ENCODE measurements at regions not wholly inside any gene's neighbourhood (a gene's known extent, or its start where the extent isn't known, plus 50 kb on each side); places are given as distances from the start of the nearest gene placed in this dataset.

DNA sequence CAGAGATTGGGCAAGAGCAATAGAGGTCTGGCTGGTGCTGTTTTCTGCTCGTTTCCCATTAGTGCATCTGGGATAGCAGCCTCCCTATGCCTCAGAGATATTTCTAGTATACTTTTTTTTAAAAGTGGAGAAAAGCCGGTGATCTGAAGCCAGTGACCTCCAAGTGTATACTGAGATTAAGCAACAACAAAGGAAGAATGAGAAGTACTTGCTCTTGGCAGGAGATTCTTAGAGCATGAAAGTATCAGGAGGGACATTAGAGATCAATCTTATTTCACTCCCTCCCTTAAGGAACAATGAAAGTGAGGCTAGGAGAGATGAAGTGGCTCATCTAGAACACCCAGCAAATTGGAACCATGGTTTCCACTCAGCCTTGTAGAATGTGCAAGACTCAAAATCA, 423.3 kb downstream of the SOX2 start (continued):
- TF ChIP-seq, protein P1, sequence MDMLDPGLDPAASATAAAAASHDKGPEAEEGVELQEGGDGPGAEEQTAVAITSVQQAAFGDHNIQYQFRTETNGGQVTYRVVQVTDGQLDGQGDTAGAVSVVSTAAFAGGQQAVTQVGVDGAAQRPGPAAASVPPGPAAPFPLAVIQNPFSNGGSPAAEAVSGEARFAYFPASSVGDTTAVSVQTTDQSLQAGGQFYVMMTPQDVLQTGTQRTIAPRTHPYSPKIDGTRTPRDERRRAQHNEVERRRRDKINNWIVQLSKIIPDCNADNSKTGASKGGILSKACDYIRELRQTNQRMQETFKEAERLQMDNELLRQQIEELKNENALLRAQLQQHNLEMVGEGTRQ (IDR thresholded peaks at IDR 0.05; ENCODE audit: borderline replicate concordance, low read depth, low read length) = no peak
- TF ChIP-seq SMC3 (IDR thresholded peaks at IDR 0.05; ENCODE audit: low read depth, low read length) = no peak
- TF ChIP-seq TAF1 (IDR thresholded peaks at IDR 0.05; ENCODE audit: borderline replicate concordance, low read depth, low read length) = no peak
- TF ChIP-seq RCOR1 (IDR thresholded peaks at IDR 0.05; ENCODE audit: low read length) = no peak
- TF ChIP-seq MXI1 (IDR thresholded peaks at IDR 0.05; ENCODE audit: low read depth, low read length) = no peak

- Histone ChIP-seq H3K36me3 (replicated peaks in 1 of 2; ENCODE audit: control insufficient read depth in 1 of 2, insufficient read depth in 2 of 2, low read length in 1 of 2) (no peaks in the 10 kb centered on the region), H2AFZ (ENCODE audit: low read depth) (no peak overlapping the region), H3K9me3 (no peaks in the 10 kb centered on the region), H4K20me1 (ENCODE audit: insufficient read depth) (no peaks in the 10 kb centered on the region), H3K9ac (no peak overlapping the region), H3F3A (replicated peaks; ENCODE audit: insufficient read depth) (no peaks in the 10 kb centered on the region), H3K27me3 (ENCODE audit: insufficient read depth) (no peaks in the 10 kb centered on the region), H3K9me2 (no peaks in the 10 kb centered on the region), H3K79me2 (ENCODE audit: insufficient read depth) (no peaks in the 10 kb centered on the region), H3K4me1 (ENCODE audit: control insufficient read depth in 1 of 2, insufficient read depth in 2 of 2, low read depth in 1 of 2, low read length in 1 of 2) (no peaks in the 10 kb centered on the region), H3K27ac (ENCODE audit: low read depth in 2 of 2, low read length in 1 of 2) (no peak overlapping the region), H3K4me2 (no peak overlapping the region), H3K4me3 (ENCODE audit: low read depth in 2 of 2, low read length in 1 of 2) (no peak overlapping the region)
- POLR2A ChIA-PET = no interaction called here
- CTCF ChIA-PET = interaction anchor here (0.9 kb wide), 1 partner anchor 17 kb away, joined by 4 read pairs; no protein-coding TSS in a partner anchor
- no peak for TF ChIP-seq MEF2A (IDR thresholded peaks at IDR 0.05; ENCODE audit: borderline replicate concordance, low read depth)
- WGBS (ENCODE audit: low lambda C conversion rate) = 68% methylated on average over 6 of the region's 6 CpGs
- DNase-seq = no peak
These were observed 424.5 kb downstream of the SOX2 start for GRCh38 chr3:182136008-182136910.

GRCh38 chr3:182138393-182138792, 426.7 kb downstream of the SOX2 start:
- Histone ChIP-seq H3K9me2 (no peaks in the 10 kb centered on the region), H3K9ac (no peak overlapping the region), H3K36me3 (replicated peaks in 1 of 2; ENCODE audit: control insufficient read depth in 1 of 2, insufficient read depth in 2 of 2, low read length in 1 of 2) (no peaks in the 10 kb centered on the region), H3K4me3 (ENCODE audit: low read depth in 2 of 2, low read length in 1 of 2) (no peak overlapping the region), H3K4me2 (no peak overlapping the region), H3K4me1 (ENCODE audit: control insufficient read depth in 1 of 2, insufficient read depth in 2 of 2, low read depth in 1 of 2, low read length in 1 of 2) (no peaks in the 10 kb centered on the region), H3K27ac (ENCODE audit: low read depth in 2 of 2, low read length in 1 of 2) (no peak overlapping the region), H3K79me2 (ENCODE audit: insufficient read depth) (no peaks in the 10 kb centered on the region), H3F3A (replicated peaks; ENCODE audit: insufficient read depth) (no peaks in the 10 kb centered on the region), H4K20me1 (ENCODE audit: insufficient read depth) (no peaks in the 10 kb centered on the region), H2AFZ (ENCODE audit: low read depth) (no peak overlapping the region), H3K27me3 (ENCODE audit: insufficient read depth) (no peaks in the 10 kb centered on the region), H3K9me3 (no peaks in the 10 kb centered on the region)
- 36% methylated on average over 1 of the region's 1 CpG for WGBS (ENCODE audit: low lambda C conversion rate)
- no peak for DNase-seq
- no peak for TF ChIP-seq FOXM1 (IDR thresholded peaks at IDR 0.05; ENCODE audit: low read depth)
- no peak for TF ChIP-seq USF1 (IDR thresholded peaks at IDR 0.05; ENCODE audit: borderline replicate concordance, low read depth)
- TF ChIP-seq RCOR1 (IDR thresholded peaks at IDR 0.05; ENCODE audit: low read length) = no peak
- ChIA-PET CTCF (no interaction called here), POLR2A (no interaction called here)

All from SK-N-SH (cell line).